Activated T-cell treated with anti-CD3 and anti-CD28 coated beads, Interleukin-2, amount 50 U/mL, for 72 hours (primary cell): ENCODE measurements at regions not wholly inside any gene's neighbourhood (a gene's known extent, or its start where the extent isn't known, plus 50 kb on each side); places are given as distances from the start of the nearest gene placed in this dataset.

ENCODE experiments used
- ATAC-seq, 2 donors: fragments of 150-1000 bp; cut with Tn5 transposase; replicated peaks in 1 of 2; 2 replicates each; pipeline ENCODE4 v1.10.0; 2021; ENCODE audit warnings: moderate library complexity in 2 of 2, mild to moderate bottlenecking in 1 of 2
- DNase-seq, 2 donors: peaks; one replicate each; pipeline ENCODE4 v3.0.0; 2021 to 2022; ENCODE audit warnings: mixed read lengths in 1 of 2
- H3K27ac Mint-ChIP-seq: one replicate; pipeline ENCODE4 v1.8.0; 2022; ENCODE audit warnings: mild to moderate bottlenecking, moderate library complexity, mixed read lengths
- H3K27me3 Mint-ChIP-seq: one replicate; pipeline ENCODE4 v1.8.0; 2022; ENCODE audit warnings: low read depth, mixed read lengths
- H3K36me3 Mint-ChIP-seq, 2 donors: one replicate each; pipeline ENCODE4 v1.8.0; 2022; ENCODE audit warnings: mixed read lengths in 2 of 2, mild to moderate bottlenecking in 1 of 2; ENCODE audit not compliant: insufficient read depth in 2 of 2
- H3K4me1 Mint-ChIP-seq: one replicate; pipeline ENCODE4 v1.8.0; 2022; ENCODE audit warnings: low read depth, mixed read lengths
- H3K4me3 Mint-ChIP-seq, 2 donors: one replicate each; pipeline ENCODE4 v1.8.0; 2022; ENCODE audit warnings: mild to moderate bottlenecking in 2 of 2, mixed read lengths in 2 of 2, moderate library complexity in 2 of 2
- H3K9me3 Mint-ChIP-seq, 2 donors: one replicate each; pipeline ENCODE4 v1.8.0; 2022; ENCODE audit warnings: mixed read lengths in 2 of 2

DNA sequence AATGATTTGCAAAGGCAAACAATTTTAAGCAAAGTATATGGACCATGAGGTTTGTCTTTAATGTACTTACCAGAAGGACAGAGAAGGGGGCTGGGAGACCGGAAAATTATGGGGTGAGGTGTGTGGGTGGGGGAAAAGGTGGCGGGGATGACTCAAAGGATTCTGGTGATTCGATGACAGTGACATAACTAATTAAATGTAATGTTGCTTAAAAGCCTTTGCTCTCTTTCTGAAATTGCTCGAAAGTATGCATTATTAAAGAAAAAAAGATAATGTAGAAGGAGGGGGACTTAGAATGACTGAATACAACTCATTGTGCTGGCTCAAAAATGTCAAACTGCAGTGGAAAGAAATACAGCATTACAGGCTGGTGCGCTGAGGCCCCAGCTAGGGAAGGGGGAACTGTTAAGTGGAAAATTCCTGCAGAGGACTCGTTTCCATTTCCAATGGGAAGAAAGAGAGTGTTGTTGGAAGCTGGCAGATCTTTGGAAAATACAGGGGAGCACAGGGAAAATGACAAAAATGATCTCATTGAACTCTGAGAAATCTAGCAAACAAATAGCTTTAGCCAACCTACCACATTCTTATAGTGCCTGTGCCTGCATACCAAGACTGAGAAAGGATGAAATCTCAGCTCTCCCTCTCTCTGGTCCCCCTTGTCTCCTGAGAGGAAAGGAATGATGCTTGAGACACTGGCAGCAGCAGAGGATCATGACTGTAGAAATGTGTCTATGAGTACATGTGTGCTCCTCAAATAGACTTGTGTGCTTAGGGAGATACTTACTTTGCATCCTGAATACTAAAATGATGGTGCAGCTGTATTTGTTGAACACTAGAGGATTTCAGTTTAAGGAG is 632.4 kb downstream of the NYAP2 start:
- Mint-ChIP-seq H3K36me3 (no peaks in the 10 kb centered on the region), H3K4me3 (peak overlapping the region; percentile 82 to 83), H3K27me3 (peaks cover 51% of the 10 kb centered on the region), H3K4me1 (peaks cover 20% of the 10 kb centered on the region), H3K27ac (peak overlapping the region; percentile 43), H3K9me3 (peaks cover 0 to 2% of the 10 kb centered on the region in 2 donors)
- ATAC-seq (peak; percentile 62 to 72), DNase-seq (peak; percentile 21 to 47)

DNA sequence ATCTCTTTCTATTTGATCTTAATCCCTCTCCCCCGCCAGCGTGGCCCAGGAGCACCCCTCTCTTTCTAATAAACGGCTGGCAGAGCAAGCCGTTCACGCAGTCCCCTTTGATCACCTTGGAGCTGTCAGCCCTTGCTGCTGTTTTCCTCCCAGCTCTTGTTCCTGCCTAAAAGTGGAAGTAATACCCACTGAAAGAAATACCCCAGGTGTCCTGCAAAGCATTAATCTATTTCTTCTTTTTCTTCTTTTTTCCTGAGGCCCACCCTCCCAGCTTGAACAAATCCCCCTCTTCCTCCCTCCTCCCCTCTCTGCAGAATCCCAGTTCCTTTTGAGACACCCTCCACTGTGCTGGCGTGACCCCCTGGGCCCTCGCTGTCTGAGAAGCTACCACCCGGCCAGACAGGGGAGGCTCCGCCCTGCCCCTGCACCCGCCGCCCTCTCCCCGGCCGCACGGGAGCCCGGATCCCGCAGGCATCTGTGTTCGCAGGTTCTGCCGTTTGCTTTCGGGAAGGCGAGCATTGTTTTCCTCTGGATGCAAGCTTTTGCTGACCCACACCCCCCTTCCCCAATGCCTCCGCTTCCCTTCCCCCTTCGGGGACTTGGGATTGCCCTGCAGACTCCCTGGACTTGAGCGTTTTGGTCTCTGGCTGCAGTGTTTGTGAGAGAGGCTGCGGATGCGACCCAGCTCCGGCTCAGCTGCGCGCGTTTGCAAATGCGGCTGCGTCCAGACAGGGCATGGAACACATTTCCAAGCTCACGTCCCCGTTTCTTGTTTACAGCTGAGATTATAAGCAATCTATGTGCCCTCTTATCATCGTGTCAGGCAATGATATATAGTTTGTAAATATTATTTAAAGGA is 631.5 kb downstream of the NYAP2 start:
- Mint-ChIP-seq H3K27ac (no peak overlapping the region), H3K4me3 (peak overlapping the region; percentile 82 to 83), H3K27me3 (peaks cover 51% of the 10 kb centered on the region), H3K36me3 (no peaks in the 10 kb centered on the region), H3K4me1 (peaks cover 20% of the 10 kb centered on the region), H3K9me3 (peaks cover 0 to 2% of the 10 kb centered on the region in 2 donors)
- DNase-seq = peak; percentile 17 to 22
- ATAC-seq = peak; percentile 76 to 81

DNA sequence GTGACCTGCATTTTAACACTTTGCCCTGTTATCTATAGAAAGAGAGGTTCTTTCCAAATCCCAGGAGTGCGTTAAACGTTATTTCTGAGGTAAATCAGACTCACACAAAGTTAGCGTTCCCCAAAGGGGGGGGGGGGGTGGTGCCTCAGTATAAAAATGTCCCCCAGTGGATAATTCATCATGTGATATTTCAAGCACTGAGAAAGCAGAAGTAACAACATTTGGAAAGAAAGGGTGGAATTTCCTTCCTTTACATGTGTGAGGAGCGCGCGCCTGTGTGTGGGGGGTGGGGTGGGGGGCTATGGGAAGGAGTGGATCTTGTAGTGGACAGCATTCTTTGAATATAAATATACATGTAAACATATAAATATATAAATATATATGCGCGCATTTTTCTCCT is 630.9 kb downstream of the NYAP2 start:
- H3K27me3 Mint-ChIP-seq = peaks cover 51% of the 10 kb centered on the region
- H3K4me1 Mint-ChIP-seq = peaks cover 20% of the 10 kb centered on the region
- ATAC-seq (no peak), DNase-seq (no peak)
- no peak overlapping the region for H3K27ac Mint-ChIP-seq
- no peaks in the 10 kb centered on the region for H3K36me3 Mint-ChIP-seq
- peaks cover 0 to 2% of the 10 kb centered on the region in 2 donors for H3K9me3 Mint-ChIP-seq
- H3K4me3 Mint-ChIP-seq = peak overlapping the region; percentile 82 to 83

DNA sequence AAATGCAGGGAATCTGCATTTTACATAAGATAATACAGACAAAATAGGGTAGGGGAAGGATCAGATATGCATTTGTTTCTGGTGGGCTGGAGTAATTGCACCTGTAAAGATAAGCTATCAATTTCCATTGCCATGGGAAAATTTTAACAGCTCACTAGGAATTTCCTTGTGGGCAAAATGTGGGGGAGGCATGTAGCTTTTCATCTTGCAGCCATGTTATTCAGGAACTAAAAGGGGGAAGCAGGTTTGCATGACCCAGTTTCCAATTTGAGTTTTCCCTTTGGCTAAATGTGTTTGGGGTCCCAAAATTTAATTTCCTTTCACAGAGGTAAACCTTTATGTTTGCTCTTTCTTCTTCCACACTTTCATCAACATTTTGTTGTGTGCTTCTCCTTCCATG is 624.4 kb downstream of the NYAP2 start:
- peaks cover 3 to 6% of the 10 kb centered on the region in 2 donors for H3K36me3 Mint-ChIP-seq
- ATAC-seq (no peak), DNase-seq (no peak)
- H3K4me1 Mint-ChIP-seq = no peaks in the 10 kb centered on the region
- H3K27ac Mint-ChIP-seq = no peak overlapping the region
- no peak overlapping the region for H3K4me3 Mint-ChIP-seq
- peaks cover 3 to 6% of the 10 kb centered on the region in 2 donors for H3K9me3 Mint-ChIP-seq
- peaks cover 6% of the 10 kb centered on the region for H3K27me3 Mint-ChIP-seq

DNA sequence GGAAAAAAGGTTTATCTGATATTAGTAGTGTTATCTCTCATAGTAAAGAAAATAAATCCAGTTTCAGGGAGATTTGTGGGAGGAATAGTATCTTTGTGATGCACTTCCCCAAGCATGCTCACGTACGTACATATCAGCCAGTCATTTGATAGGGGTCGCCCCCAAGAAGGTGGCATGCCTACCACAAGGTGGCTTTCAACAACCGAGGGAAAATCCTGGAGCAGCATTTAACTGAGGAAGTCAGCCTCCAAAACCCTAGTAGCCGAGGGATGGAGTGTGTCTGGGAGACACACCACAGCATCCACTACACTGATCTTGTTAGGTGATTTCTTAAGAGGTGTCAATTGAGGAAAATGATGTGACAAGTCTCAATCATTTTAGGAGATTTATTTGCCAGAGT is 623.9 kb downstream of the NYAP2 start:
- ATAC-seq (no peak), DNase-seq (no peak)
- no peak overlapping the region for H3K4me3 Mint-ChIP-seq
- H3K27me3 Mint-ChIP-seq = peaks cover 3% of the 10 kb centered on the region
- peaks cover 3 to 7% of the 10 kb centered on the region in 2 donors for H3K9me3 Mint-ChIP-seq
- H3K27ac Mint-ChIP-seq = no peak overlapping the region
- peaks cover 3 to 8% of the 10 kb centered on the region in 2 donors for H3K36me3 Mint-ChIP-seq
- no peaks in the 10 kb centered on the region for H3K4me1 Mint-ChIP-seq

DNA sequence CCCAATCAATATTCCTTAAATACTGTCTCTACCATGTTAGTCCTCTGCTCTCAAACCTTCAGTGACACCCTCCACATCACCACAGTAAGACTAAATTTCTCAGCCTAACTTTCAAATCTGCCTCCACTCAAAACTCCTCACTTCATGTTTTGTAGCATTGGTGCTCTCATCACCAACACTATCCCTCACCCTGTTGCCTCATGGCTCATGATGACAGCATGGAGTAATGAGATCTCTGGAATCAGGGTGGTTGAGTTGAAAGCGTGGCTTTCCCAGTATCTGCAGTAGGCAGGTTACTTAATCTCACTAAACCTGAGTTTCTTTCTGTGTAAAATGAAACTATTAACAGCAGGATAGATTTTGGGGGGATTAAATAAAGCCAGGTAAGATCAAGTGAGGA is 621.4 kb downstream of the NYAP2 start:
- H3K27me3 Mint-ChIP-seq = no peaks in the 10 kb centered on the region
- H3K9me3 Mint-ChIP-seq = peaks cover 10 to 12% of the 10 kb centered on the region in 2 donors
- ATAC-seq = no peak
- no peak for DNase-seq
- H3K36me3 Mint-ChIP-seq = peaks cover 6 to 8% of the 10 kb centered on the region in 2 donors
- H3K27ac Mint-ChIP-seq = no peak overlapping the region
- peaks cover 6% of the 10 kb centered on the region for H3K4me1 Mint-ChIP-seq
- no peak overlapping the region for H3K4me3 Mint-ChIP-seq

DNA sequence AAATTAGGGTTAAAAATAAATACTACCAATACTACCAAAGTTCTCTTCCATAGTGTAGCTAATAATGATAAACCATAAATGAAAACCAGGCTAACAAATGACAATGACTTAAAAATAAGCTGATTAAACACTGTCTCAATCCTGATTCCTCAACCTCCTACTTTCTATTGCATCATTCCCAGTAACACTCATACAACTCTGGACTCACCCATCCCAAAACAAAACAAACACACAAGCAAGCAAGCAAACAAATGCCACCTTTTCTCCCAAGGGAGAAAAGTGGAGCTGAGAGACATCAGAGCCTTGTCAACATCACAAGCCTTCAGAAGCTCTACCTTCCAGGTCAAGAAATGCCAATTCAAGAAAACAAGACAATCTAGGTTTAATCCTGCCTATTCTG is 620.7 kb downstream of the NYAP2 start:
- Mint-ChIP-seq H3K9me3 (peaks cover 10 to 12% of the 10 kb centered on the region in 2 donors), H3K4me3 (no peak overlapping the region), H3K27me3 (no peaks in the 10 kb centered on the region), H3K36me3 (peaks cover 6 to 8% of the 10 kb centered on the region in 2 donors), H3K4me1 (peaks cover 6% of the 10 kb centered on the region), H3K27ac (no peak overlapping the region)
- no peak for ATAC-seq
- no peak for DNase-seq

DNA sequence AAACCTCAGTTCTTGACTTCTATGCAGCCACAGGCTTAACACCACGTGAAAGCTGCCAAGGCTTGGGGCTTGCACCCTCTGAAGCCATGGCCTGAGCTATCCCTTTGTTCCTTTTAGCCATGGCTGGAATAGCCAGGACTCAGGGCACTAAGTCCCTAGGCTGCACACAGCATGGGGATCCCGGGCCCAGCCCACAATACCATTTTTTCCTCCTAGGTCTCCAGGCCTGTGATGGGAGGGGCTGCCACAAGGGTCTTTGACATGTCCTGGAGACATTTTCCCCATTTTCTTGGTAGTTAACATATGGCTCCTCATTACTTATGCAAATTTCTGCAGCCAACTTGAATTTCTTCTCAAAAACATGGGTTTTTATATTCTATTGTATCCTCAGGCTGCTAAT is 619.1 kb downstream of the NYAP2 start:
- no peak for ATAC-seq
- H3K4me1 Mint-ChIP-seq = peaks cover 6% of the 10 kb centered on the region
- H3K27ac Mint-ChIP-seq = no peak overlapping the region
- no peaks in the 10 kb centered on the region for H3K27me3 Mint-ChIP-seq
- peaks cover 6 to 8% of the 10 kb centered on the region in 2 donors for H3K36me3 Mint-ChIP-seq
- no peak for DNase-seq
- H3K4me3 Mint-ChIP-seq = no peak overlapping the region
- H3K9me3 Mint-ChIP-seq = peaks cover 10 to 12% of the 10 kb centered on the region in 2 donors

DNA sequence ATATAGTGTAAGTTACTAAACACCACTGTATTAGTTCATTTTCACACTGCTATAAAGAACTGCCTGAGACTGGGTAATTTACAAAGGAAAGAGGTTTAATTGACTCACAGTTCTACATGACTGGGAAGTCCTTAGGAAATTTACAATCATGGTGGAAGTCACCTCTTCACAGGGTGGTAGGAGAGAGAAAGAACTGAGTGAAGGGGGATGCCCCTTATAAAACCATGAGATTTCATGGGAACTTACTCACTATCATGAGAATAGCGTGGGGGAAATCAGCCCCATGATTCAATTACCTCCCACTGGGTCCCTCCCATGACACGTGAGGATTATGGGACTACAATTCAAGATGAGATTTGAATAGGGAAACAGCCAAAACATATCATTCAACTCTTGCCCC is 618.0 kb downstream of the NYAP2 start:
- Mint-ChIP-seq H3K27me3 (no peaks in the 10 kb centered on the region), H3K9me3 (peaks cover 10 to 12% of the 10 kb centered on the region in 2 donors), H3K27ac (no peak overlapping the region), H3K36me3 (peaks cover 6 to 8% of the 10 kb centered on the region in 2 donors), H3K4me1 (peaks cover 6% of the 10 kb centered on the region), H3K4me3 (no peak overlapping the region)
- no peak for DNase-seq
- peak; percentile 51 to 53 for ATAC-seq

DNA sequence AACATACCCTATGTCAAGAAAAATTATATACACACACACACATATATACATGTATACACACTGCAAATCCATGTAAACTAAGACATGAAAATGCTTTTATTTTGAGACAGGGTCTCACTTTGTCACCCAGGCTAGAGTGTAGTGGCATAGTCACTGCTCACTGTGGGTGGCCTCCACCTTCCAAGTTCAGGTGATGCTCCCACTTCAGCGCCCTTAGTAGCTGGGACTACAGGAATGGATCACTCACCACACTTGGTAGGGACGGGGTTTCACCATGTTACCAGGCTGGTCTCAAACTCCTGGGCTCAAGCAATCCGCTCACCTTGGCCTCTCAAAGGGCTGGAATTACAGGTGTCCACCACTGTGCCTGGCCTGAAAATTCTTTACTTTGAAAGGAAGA is 617.6 kb downstream of the NYAP2 start:
- no peak overlapping the region for H3K27ac Mint-ChIP-seq
- peaks cover 10 to 12% of the 10 kb centered on the region in 2 donors for H3K9me3 Mint-ChIP-seq
- peaks cover 6% of the 10 kb centered on the region for H3K4me1 Mint-ChIP-seq
- DNase-seq (no peak), ATAC-seq (no peak)
- peaks cover 4% of the 10 kb centered on the region for H3K27me3 Mint-ChIP-seq
- no peak overlapping the region for H3K4me3 Mint-ChIP-seq
- peaks cover 6 to 8% of the 10 kb centered on the region in 2 donors for H3K36me3 Mint-ChIP-seq

DNA sequence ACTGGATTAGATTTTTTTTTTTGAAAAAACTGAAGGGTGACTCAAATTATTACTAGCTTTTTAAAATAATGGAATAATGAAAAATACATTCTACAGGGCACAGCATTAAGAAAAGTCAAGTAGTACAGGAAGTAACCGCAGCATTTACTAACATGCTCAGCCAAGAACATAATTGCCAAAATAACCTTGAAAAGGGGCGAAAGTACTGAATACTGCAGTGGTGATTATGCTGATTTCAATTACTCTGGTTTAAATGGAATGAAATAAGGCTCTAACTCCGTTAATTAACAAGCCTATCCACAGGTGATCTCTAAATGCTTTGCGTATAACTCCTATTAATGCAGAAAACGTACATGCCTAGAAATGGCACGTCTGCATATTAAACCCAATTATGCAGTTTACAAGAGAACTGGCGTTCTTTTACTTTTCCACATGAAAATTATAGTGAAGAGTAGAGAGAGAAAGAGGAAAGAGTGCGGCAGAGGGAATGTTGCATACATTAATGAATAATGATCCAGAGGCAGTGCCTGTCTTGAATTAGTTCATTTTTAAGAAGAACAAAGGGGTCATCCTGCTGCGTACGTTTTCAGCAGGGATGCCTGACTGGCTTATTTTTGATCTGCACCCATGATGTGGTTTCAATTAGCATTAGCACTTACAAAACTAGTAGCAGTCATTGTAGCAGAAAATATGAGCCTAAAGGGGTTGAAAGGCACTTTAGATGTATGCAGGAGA is 612.4 kb downstream of the NYAP2 start:
- H3K27ac Mint-ChIP-seq = no peak overlapping the region
- no peak for DNase-seq
- H3K4me3 Mint-ChIP-seq = no peak overlapping the region
- no peak for ATAC-seq
- peaks cover 25% of the 10 kb centered on the region for H3K27me3 Mint-ChIP-seq
- no peaks in the 10 kb centered on the region for H3K36me3 Mint-ChIP-seq
- H3K4me1 Mint-ChIP-seq = no peaks in the 10 kb centered on the region
- H3K9me3 Mint-ChIP-seq = peaks cover 2 to 3% of the 10 kb centered on the region in 2 donors

DNA sequence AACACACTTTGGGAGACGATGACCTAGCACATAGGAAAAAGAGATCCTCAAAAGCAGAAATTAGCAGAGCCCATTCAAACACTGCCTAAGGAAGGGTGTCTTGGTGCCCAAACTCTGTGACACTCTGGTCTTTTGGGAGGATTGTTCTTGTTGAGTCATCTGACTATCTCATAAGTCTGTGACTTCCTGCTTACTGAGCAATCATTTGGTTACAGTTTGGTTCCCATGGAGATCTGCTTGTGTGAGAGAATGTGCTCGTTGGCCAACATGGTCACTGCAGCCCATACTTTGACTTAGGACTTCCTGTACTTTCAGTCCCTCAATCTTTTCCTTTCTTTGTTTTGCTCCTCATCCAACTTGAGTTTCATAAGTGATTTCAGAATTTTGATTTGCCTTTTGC is 602.9 kb downstream of the NYAP2 start:
- no peaks in the 10 kb centered on the region for H3K36me3 Mint-ChIP-seq
- no peaks in the 10 kb centered on the region for H3K9me3 Mint-ChIP-seq
- peak; percentile 53 to 57 for ATAC-seq
- H3K27ac Mint-ChIP-seq = no peak overlapping the region
- no peaks in the 10 kb centered on the region for H3K4me1 Mint-ChIP-seq
- no peak overlapping the region for H3K4me3 Mint-ChIP-seq
- H3K27me3 Mint-ChIP-seq = no peaks in the 10 kb centered on the region
- DNase-seq = no peak

DNA sequence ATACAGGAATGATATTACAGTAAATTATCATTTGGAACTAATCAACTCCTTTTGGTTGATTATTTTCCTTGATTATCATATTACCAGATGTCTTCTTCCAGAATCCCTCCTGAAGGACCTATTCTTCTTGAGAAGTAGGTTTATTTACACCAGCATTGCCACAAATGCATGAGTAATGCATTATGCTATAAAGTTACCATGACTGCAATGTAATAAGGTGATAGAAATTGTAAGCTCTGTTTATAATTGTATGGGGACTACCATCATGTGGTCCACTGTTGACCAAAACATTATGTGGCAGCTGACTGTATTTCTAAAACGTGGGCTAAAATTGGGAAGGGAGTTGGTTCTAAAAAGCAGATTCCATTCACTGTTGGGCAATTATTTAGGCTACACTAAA is 602.2 kb downstream of the NYAP2 start:
- H3K27me3 Mint-ChIP-seq = no peaks in the 10 kb centered on the region
- no peak for ATAC-seq
- no peaks in the 10 kb centered on the region for H3K4me1 Mint-ChIP-seq
- no peak overlapping the region for H3K4me3 Mint-ChIP-seq
- no peaks in the 10 kb centered on the region for H3K36me3 Mint-ChIP-seq
- H3K27ac Mint-ChIP-seq = no peak overlapping the region
- DNase-seq = no peak
- no peaks in the 10 kb centered on the region for H3K9me3 Mint-ChIP-seq
